Stimulated activated CD4-positive, alpha-beta T cell treated with anti-CD3 and anti-CD28 coated beads, Interleukin-15, amount 100 ng/mL, for 24 hours (primary cell): ENCODE measurements at regions not wholly inside any gene's neighbourhood (a gene's known extent, or its start where the extent isn't known, plus 50 kb on each side); places are given as distances from the start of the nearest gene placed in this dataset.
"Not testable (repeated sequence)": the region's sequence is repeated elsewhere in the genome, so short reads cannot be mapped to it uniquely, and the experiment has no call there.

Experiments used
- DNase-seq: peaks from one replicate; pipeline ENCODE4 v3.0.0-alpha.2; 2020

- no peak for DNase-seq
Observed at GRCh38 chr9:7615344-7615743, 184.2 kb downstream of the DMAC1 start.

- no peak for DNase-seq
Observed at GRCh38 chr9:7613931-7614330, 185.6 kb downstream of the DMAC1 start.

- DNase-seq: no peak
Observed at GRCh38 chr9:7608261-7608660, 191.3 kb downstream of the DMAC1 start.

- DNase-seq: no peak
Observed at GRCh38 chr9:7607421-7607820, 192.2 kb downstream of the DMAC1 start.

- DNase-seq: no peak
Observed at GRCh38 chr9:7606591-7606990, 193.0 kb downstream of the DMAC1 start.

GRCh38 chr9:7601739-7602138, 197.8 kb downstream of the DMAC1 start:
- no peak for DNase-seq

GRCh38 chr9:7597716-7598115, 201.9 kb downstream of the DMAC1 start:
- no peak for DNase-seq

- DNase-seq: no peak
Observed at GRCh38 chr9:7592321-7593316, 207.0 kb downstream of the DMAC1 start.

- DNase-seq: no peak
Observed at GRCh38 chr9:7591501-7591900, 208.1 kb downstream of the DMAC1 start.

- DNase-seq: no peak
Observed at GRCh38 chr9:7580568-7580967, 219.0 kb downstream of the DMAC1 start.

- DNase-seq: no peak
Observed at GRCh38 chr9:7579351-7579750, 220.2 kb downstream of the DMAC1 start.

GRCh38 chr9:7578951-7579350, 220.6 kb downstream of the DMAC1 start:
- no peak for DNase-seq

- peak; percentile 73 for DNase-seq
Observed at GRCh38 chr9:7570107-7570720, 229.4 kb downstream of the DMAC1 start.

- no peak for DNase-seq
Observed at GRCh38 chr9:7567687-7568086, 231.9 kb downstream of the DMAC1 start.

GRCh38 chr9:7561527-7562080, 238.0 kb downstream of the DMAC1 start:
- no peak for DNase-seq

- DNase-seq: no peak
Observed at GRCh38 chr9:7560669-7561305, 238.8 kb downstream of the DMAC1 start.

GRCh38 chr9:7554699-7555098, 244.9 kb downstream of the DMAC1 start:
- DNase-seq: no peak

- not testable (repeated sequence) for DNase-seq
Observed at GRCh38 chr9:7552706-7553105, 246.9 kb downstream of the DMAC1 start.

- no peak for DNase-seq
Observed at GRCh38 chr9:7549249-7549648, 250.3 kb downstream of the DMAC1 start.

GRCh38 chr9:7546261-7546660, 253.3 kb downstream of the DMAC1 start:
- no peak for DNase-seq

GRCh38 chr9:7545371-7546165, 254.0 kb downstream of the DMAC1 start:
- no peak for DNase-seq

- DNase-seq: no peak
Observed at GRCh38 chr9:7542693-7543092, 256.9 kb downstream of the DMAC1 start.

- no peak for DNase-seq
Observed at GRCh38 chr9:7542126-7542525, 257.5 kb downstream of the DMAC1 start.
